Uterus (tissue), 2 donors: ENCODE measurements at regions not wholly inside any gene's neighbourhood (a gene's known extent, or its start where the extent isn't known, plus 50 kb on each side); places are given as distances from the start of the nearest gene placed in this dataset.

ENCODE experiments used
- CTCF ChIP-seq, 4 experiments: fragments of 200-600 bp in 2 of 4; fragments of 450-650 bp in 2 of 4; sonication (generic) in 2 of 4; IDR thresholded peaks; one replicate each; pipeline ENCODE4 v1.5.1; 2016 to 2019; ENCODE audit warnings: antibody characterized with exemption in 4 of 4, mild to moderate bottlenecking in 2 of 4, moderate library complexity in 1 of 4
- POLR2A ChIP-seq, 2 donors: fragments of 450-650 bp; IDR thresholded peaks; one replicate each; pipeline ENCODE4 v1.6.1; 2016; ENCODE audit warnings: antibody characterized with exemption in 2 of 2, mild to moderate bottlenecking in 1 of 2, moderate library complexity in 1 of 2

GRCh38 chr10:88120599-88121333 lies 257.3 kb downstream of the PTEN start:
- TF ChIP-seq CTCF (IDR thresholded peaks at IDR 0.05), result no peak
- no peak for TF ChIP-seq POLR2A (IDR thresholded peaks at IDR 0.05)
